Suppressor macrophage treated with lipopolysaccharide for 1 hour (primary cell): ENCODE measurements at regions not wholly inside any gene's neighbourhood (a gene's known extent, or its start where the extent isn't known, plus 50 kb on each side); places are given as distances from the start of the nearest gene placed in this dataset.

Source experiments
- DNase-seq, 3 donors: peaks; one replicate each; pipeline ENCODE4 v3.0.0-alpha.2; 2020 to 2022

GRCh38 chr5:165622864-165623536 lies 2117.6 kb downstream of the MAT2B start:
- DNase-seq = peak in 2 of 3 donors; percentile 7 to 30

- peak; percentile 66 to 85 (median 76) for DNase-seq
Observed at GRCh38 chr5:165624166-165624946, 2118.9 kb downstream of the MAT2B start.

- no peak for DNase-seq
Observed at GRCh38 chr5:165626161-165626560, 2120.7 kb downstream of the MAT2B start.

- DNase-seq = no peak
Observed at GRCh38 chr5:165627548-165628170, 2122.2 kb downstream of the MAT2B start.

GRCh38 chr5:165630261-165630778 lies 2124.9 kb downstream of the MAT2B start:
- peak; percentile 66 to 74 (median 72) for DNase-seq

- no peak for DNase-seq
Observed at GRCh38 chr5:165631235-165631634, 2125.8 kb downstream of the MAT2B start.

- no peak for DNase-seq
Observed at GRCh38 chr5:165642366-165642765, 2136.9 kb downstream of the MAT2B start.

- DNase-seq = no peak
Observed at GRCh38 chr5:165665735-165666400, 2160.4 kb downstream of the MAT2B start.

- no peak for DNase-seq
Observed at GRCh38 chr5:165673499-165673898, 2168.1 kb downstream of the MAT2B start.

- no peak for DNase-seq
Observed at GRCh38 chr5:165695796-165696195, 2190.4 kb downstream of the MAT2B start.

- no peak for DNase-seq
Observed at GRCh38 chr5:165705960-165706359, 2200.5 kb downstream of the MAT2B start.

GRCh38 chr5:165712011-165712410 lies 2206.6 kb downstream of the MAT2B start:
- DNase-seq = no peak

- DNase-seq = no peak
Observed at GRCh38 chr5:165714598-165714997, 2209.2 kb downstream of the MAT2B start.

- DNase-seq = no peak
Observed at GRCh38 chr5:165720901-165721300, 2215.5 kb downstream of the MAT2B start.

- DNase-seq = no peak
Observed at GRCh38 chr5:165722401-165722800, 2217.0 kb downstream of the MAT2B start.

- DNase-seq = no peak
Observed at GRCh38 chr5:165723931-165724330, 2218.5 kb downstream of the MAT2B start.

- DNase-seq = no peak
Observed at GRCh38 chr5:165728425-165728824, 2223.0 kb downstream of the MAT2B start.

GRCh38 chr5:165735388-165735787 lies 2230.0 kb downstream of the MAT2B start:
- no peak for DNase-seq

GRCh38 chr5:165739079-165739741 lies 2233.8 kb downstream of the MAT2B start:
- no peak for DNase-seq

- no peak for DNase-seq
Observed at GRCh38 chr5:165757791-165758190, 2252.4 kb downstream of the MAT2B start.

GRCh38 chr5:165775111-165775510 lies 2269.7 kb downstream of the MAT2B start:
- no peak for DNase-seq

- DNase-seq = no peak
Observed at GRCh38 chr5:165779505-165779904, 2274.1 kb downstream of the MAT2B start.

- no peak for DNase-seq
Observed at GRCh38 chr5:165780901-165781300, 2275.5 kb downstream of the MAT2B start.
